DND-41 (cell line): ENCODE measurements at regions not wholly inside any gene's neighbourhood (a gene's known extent, or its start where the extent isn't known, plus 50 kb on each side); places are given as distances from the start of the nearest gene placed in this dataset.

Experiments
- CTCF ChIP-seq: IDR thresholded peaks from 2 replicates; pipeline ENCODE4 v1.5.1; 2012; ENCODE audit warnings: borderline replicate concordance, low read length, moderate library complexity, mild to moderate bottlenecking; ENCODE audit not compliant: poor library complexity, severe bottlenecking; ENCODE audit errors: extremely low read depth
- EZH2 ChIP-seq: IDR thresholded peaks from 3 replicates; pipeline ENCODE4 v1.6.1; 2012; ENCODE audit warnings: borderline replicate concordance, low read depth, mild to moderate bottlenecking, moderate library complexity, low read length, inconsistent platforms; ENCODE audit not compliant: severe bottlenecking

GRCh38 chr2:17228461-17228860 lies 289.8 kb downstream of the RAD51AP2 start:
- TF ChIP-seq CTCF, result no peak
- no peak for TF ChIP-seq EZH2
